Uterus (tissue), 2 donors: ENCODE measurements at regions not wholly inside any gene's neighbourhood (a gene's known extent, or its start where the extent isn't known, plus 50 kb on each side); places are given as distances from the start of the nearest gene placed in this dataset.

Source experiments
- POLR2A ChIP-seq, 2 donors: fragments of 450-650 bp; IDR thresholded peaks; one replicate each; pipeline ENCODE4 v1.6.1; 2016; ENCODE audit warnings: antibody characterized with exemption in 2 of 2, mild to moderate bottlenecking in 1 of 2, moderate library complexity in 1 of 2
- TF ChIP-seq, protein P1 (sequence below), 4 experiments: fragments of 200-600 bp in 2 of 4; fragments of 450-650 bp in 2 of 4; sonication (generic) in 2 of 4; IDR thresholded peaks; one replicate each; pipeline ENCODE4 v1.5.1; 2016 to 2019; ENCODE audit warnings: antibody characterized with exemption in 4 of 4, mild to moderate bottlenecking in 2 of 4, moderate library complexity in 1 of 4

DNA sequence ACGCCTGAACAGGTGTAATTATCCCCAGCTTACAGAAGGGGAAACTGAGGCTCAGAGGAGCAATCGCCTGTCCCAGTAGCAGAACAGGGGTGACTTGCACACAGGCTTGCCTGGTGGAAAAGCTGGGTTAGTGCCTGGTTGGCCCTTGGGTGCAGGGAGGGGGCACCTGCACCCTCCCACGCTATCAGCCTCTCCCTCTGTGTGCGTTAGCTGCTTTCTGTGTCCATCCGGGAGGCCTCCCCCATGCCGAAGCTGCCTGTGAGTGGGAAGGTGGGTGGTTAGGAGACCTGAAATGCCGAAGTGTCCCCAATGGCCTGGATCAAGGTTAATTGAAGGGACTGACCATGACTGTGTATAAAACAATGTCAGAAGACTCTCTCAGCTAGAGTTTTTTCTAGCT, 295.0 kb downstream of the ZNF536 start:
- TF ChIP-seq, protein P1, sequence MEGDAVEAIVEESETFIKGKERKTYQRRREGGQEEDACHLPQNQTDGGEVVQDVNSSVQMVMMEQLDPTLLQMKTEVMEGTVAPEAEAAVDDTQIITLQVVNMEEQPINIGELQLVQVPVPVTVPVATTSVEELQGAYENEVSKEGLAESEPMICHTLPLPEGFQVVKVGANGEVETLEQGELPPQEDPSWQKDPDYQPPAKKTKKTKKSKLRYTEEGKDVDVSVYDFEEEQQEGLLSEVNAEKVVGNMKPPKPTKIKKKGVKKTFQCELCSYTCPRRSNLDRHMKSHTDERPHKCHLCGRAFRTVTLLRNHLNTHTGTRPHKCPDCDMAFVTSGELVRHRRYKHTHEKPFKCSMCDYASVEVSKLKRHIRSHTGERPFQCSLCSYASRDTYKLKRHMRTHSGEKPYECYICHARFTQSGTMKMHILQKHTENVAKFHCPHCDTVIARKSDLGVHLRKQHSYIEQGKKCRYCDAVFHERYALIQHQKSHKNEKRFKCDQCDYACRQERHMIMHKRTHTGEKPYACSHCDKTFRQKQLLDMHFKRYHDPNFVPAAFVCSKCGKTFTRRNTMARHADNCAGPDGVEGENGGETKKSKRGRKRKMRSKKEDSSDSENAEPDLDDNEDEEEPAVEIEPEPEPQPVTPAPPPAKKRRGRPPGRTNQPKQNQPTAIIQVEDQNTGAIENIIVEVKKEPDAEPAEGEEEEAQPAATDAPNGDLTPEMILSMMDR (IDR thresholded peaks at IDR 0.05), result no peak
- no peak for TF ChIP-seq POLR2A (IDR thresholded peaks at IDR 0.05)
